Vagina (tissue), 2 donors: ENCODE measurements at regions not wholly inside any gene's neighbourhood (a gene's known extent, or its start where the extent isn't known, plus 50 kb on each side); places are given as distances from the start of the nearest gene placed in this dataset.

Source experiments
- POLR2A ChIP-seq, 2 donors: fragments of 450-650 bp; IDR thresholded peaks; one replicate each; pipeline ENCODE4 v1.6.1; 2017; ENCODE audit warnings: antibody characterized with exemption in 2 of 2, mild to moderate bottlenecking in 2 of 2, moderate library complexity in 2 of 2
- TF ChIP-seq, protein P1 (sequence below), 3 experiments: fragments of 450-650 bp in 2 of 3; fragments of 200-600 bp in 1 of 3; sonication (generic) in 1 of 3; IDR thresholded peaks; one replicate each; pipeline ENCODE4 v1.5.1; 2017 to 2019; ENCODE audit warnings: antibody characterized with exemption in 3 of 3, mild to moderate bottlenecking in 2 of 3, moderate library complexity in 2 of 3

DNA sequence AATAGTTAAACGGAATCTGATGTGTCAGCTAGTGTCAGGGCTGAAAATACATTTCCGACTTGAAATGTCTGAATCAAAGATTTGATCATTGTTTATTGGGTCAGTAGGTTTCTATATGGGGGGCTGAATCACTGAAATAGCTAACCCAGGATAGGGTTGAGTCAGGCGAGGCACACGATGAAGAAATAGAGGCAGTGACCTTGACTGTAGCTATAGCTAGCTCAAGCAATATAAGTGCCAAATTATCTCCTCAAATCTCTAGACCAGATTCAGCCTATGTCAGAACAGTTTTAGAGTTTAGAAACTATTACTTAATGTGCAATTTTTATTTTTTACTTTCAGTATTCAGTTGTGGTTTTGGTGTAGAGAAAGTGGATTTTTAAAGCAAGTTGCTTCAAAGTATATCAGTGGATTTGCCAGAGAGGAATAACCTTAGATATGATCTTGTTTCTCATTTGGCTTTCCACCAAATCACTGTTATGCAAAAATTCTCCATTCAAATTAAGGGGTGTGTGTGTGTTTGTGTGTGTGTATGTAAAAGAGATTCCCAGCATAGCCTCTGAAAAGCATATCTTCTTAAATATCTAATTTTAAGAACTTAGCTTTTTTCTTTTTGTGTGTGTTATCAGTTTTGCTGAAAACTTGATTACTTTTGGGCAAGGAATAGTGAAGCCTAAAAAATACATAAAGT, 100.3 kb upstream of the RPL34 start:
- TF ChIP-seq, protein P1, sequence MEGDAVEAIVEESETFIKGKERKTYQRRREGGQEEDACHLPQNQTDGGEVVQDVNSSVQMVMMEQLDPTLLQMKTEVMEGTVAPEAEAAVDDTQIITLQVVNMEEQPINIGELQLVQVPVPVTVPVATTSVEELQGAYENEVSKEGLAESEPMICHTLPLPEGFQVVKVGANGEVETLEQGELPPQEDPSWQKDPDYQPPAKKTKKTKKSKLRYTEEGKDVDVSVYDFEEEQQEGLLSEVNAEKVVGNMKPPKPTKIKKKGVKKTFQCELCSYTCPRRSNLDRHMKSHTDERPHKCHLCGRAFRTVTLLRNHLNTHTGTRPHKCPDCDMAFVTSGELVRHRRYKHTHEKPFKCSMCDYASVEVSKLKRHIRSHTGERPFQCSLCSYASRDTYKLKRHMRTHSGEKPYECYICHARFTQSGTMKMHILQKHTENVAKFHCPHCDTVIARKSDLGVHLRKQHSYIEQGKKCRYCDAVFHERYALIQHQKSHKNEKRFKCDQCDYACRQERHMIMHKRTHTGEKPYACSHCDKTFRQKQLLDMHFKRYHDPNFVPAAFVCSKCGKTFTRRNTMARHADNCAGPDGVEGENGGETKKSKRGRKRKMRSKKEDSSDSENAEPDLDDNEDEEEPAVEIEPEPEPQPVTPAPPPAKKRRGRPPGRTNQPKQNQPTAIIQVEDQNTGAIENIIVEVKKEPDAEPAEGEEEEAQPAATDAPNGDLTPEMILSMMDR (IDR thresholded peaks at IDR 0.05), result no peak
- TF ChIP-seq POLR2A (IDR thresholded peaks at IDR 0.05), result no peak
